ENCODE measurements at regions not wholly inside any gene's neighbourhood (a gene's known extent, or its start where the extent isn't known, plus 50 kb on each side); places are given as distances from the start of the nearest gene placed in this dataset.
"Not testable (repeated sequence)": the region's sequence is repeated elsewhere in the genome, so short reads cannot be mapped to it uniquely, and the experiment has no call there.

- Mint-ChIP-seq H3K27me3 (no peaks in the 10 kb centered on the region), H3K36me3 (ENCODE audit: low read depth) (no peaks in the 10 kb centered on the region), H3K4me1 (no peaks in the 10 kb centered on the region), H3K4me3 (no peak overlapping the region), H3K9me3 (no peaks in the 10 kb centered on the region), H3K27ac (no peak overlapping the region)
- intact Hi-C loops (cut with micrococcal nuclease), result no loop called here
- no peak for DNase-seq
Observed at GRCh38 chr3:8400911-8401310, 100.7 kb upstream of the LMCD1 start.

- DNase-seq, result no peak
- H3K4me3 Mint-ChIP-seq, result no peak overlapping the region
- intact Hi-C loops (cut with micrococcal nuclease), result no loop called here
- no peaks in the 10 kb centered on the region for H3K36me3 Mint-ChIP-seq (ENCODE audit: low read depth)
- no peaks in the 10 kb centered on the region for H3K9me3 Mint-ChIP-seq
- H3K27ac Mint-ChIP-seq, result no peak overlapping the region
- H3K4me1 Mint-ChIP-seq, result no peaks in the 10 kb centered on the region
- no peaks in the 10 kb centered on the region for H3K27me3 Mint-ChIP-seq
Observed at GRCh38 chr3:8403996-8404395, 97.6 kb upstream of the LMCD1 start.

- H3K27ac Mint-ChIP-seq, result no peak overlapping the region
- H3K9me3 Mint-ChIP-seq, result no peaks in the 10 kb centered on the region
- DNase-seq, result no peak
- no peaks in the 10 kb centered on the region for H3K27me3 Mint-ChIP-seq
- intact Hi-C loops (cut with micrococcal nuclease), result no loop called here
- H3K36me3 Mint-ChIP-seq (ENCODE audit: low read depth), result no peaks in the 10 kb centered on the region
- no peaks in the 10 kb centered on the region for H3K4me1 Mint-ChIP-seq
- no peak overlapping the region for H3K4me3 Mint-ChIP-seq
Observed at GRCh38 chr3:8405144-8405543, 96.5 kb upstream of the LMCD1 start.

- no peak overlapping the region for H3K27ac Mint-ChIP-seq
Observed at GRCh38 chr3:8406479-8406878, 95.1 kb upstream of the LMCD1 start.

GRCh38 chr3:8413337-8413926, 88.2 kb upstream of the LMCD1 start:
- Mint-ChIP-seq H3K9me3 (no peaks in the 10 kb centered on the region), H3K27me3 (no peaks in the 10 kb centered on the region), H3K4me3 (no peak overlapping the region), H3K27ac (no peak overlapping the region), H3K36me3 (ENCODE audit: low read depth) (no peaks in the 10 kb centered on the region), H3K4me1 (no peaks in the 10 kb centered on the region)
- DNase-seq, result no peak
- intact Hi-C loops (cut with micrococcal nuclease), result no loop called here

More at GRCh38 chr3:8406479-8406878, 95.1 kb upstream of the LMCD1 start:
- Mint-ChIP-seq H3K4me1 (no peaks in the 10 kb centered on the region), H3K9me3 (no peaks in the 10 kb centered on the region), H3K4me3 (no peak overlapping the region), H3K27me3 (no peaks in the 10 kb centered on the region), H3K36me3 (ENCODE audit: low read depth) (no peaks in the 10 kb centered on the region)
- DNase-seq, result no peak
- intact Hi-C loops (cut with micrococcal nuclease), result no loop called here

- Mint-ChIP-seq H3K4me3 (no peak overlapping the region), H3K27ac (no peak overlapping the region), H3K9me3 (no peaks in the 10 kb centered on the region), H3K4me1 (no peaks in the 10 kb centered on the region), H3K27me3 (no peaks in the 10 kb centered on the region), H3K36me3 (ENCODE audit: low read depth) (no peaks in the 10 kb centered on the region)
- intact Hi-C loops (cut with micrococcal nuclease), result loop anchor here (1.0 kb wide), 1 partner anchor 93 kb away; no protein-coding TSS in a partner anchor
- no peak for DNase-seq
Observed at GRCh38 chr3:8416965-8417364, 84.7 kb upstream of the LMCD1 start.

- DNase-seq, result no peak
- H3K4me3 Mint-ChIP-seq, result no peak overlapping the region
- peaks cover 3% of the 10 kb centered on the region for H3K9me3 Mint-ChIP-seq
- no peaks in the 10 kb centered on the region for H3K4me1 Mint-ChIP-seq
- no peaks in the 10 kb centered on the region for H3K36me3 Mint-ChIP-seq (ENCODE audit: low read depth)
- intact Hi-C loops (cut with micrococcal nuclease), result no loop called here
- no peaks in the 10 kb centered on the region for H3K27me3 Mint-ChIP-seq
- H3K27ac Mint-ChIP-seq, result no peak overlapping the region
Observed at GRCh38 chr3:8420612-8421011, 81.0 kb upstream of the LMCD1 start.

GRCh38 chr3:8421267-8421666, 80.4 kb upstream of the LMCD1 start:
- peaks cover 3% of the 10 kb centered on the region for H3K9me3 Mint-ChIP-seq

GRCh38 chr3:8421711-8422110, 79.9 kb upstream of the LMCD1 start:
- Mint-ChIP-seq H3K4me3 (no peak overlapping the region), H3K4me1 (no peaks in the 10 kb centered on the region), H3K36me3 (ENCODE audit: low read depth) (no peaks in the 10 kb centered on the region), H3K9me3 (peaks cover 3% of the 10 kb centered on the region), H3K27me3 (no peaks in the 10 kb centered on the region), H3K27ac (no peak overlapping the region)
- intact Hi-C loops (cut with micrococcal nuclease), result no loop called here
- DNase-seq, result no peak

More at GRCh38 chr3:8421267-8421666, 80.4 kb upstream of the LMCD1 start:
- H3K4me1 Mint-ChIP-seq, result no peaks in the 10 kb centered on the region
- DNase-seq, result no peak
- H3K36me3 Mint-ChIP-seq (ENCODE audit: low read depth), result no peaks in the 10 kb centered on the region
- no peak overlapping the region for H3K4me3 Mint-ChIP-seq
- intact Hi-C loops (cut with micrococcal nuclease), result no loop called here
- no peak overlapping the region for H3K27ac Mint-ChIP-seq
- H3K27me3 Mint-ChIP-seq, result no peaks in the 10 kb centered on the region

GRCh38 chr3:8423307-8423706, 78.3 kb upstream of the LMCD1 start:
- no peak for DNase-seq
- intact Hi-C loops (cut with micrococcal nuclease), result no loop called here
- Mint-ChIP-seq H3K4me3 (no peak overlapping the region), H3K36me3 (ENCODE audit: low read depth) (no peaks in the 10 kb centered on the region), H3K27ac (no peak overlapping the region), H3K9me3 (peaks cover 3% of the 10 kb centered on the region), H3K4me1 (no peaks in the 10 kb centered on the region), H3K27me3 (no peaks in the 10 kb centered on the region)

GRCh38 chr3:8424281-8424680, 77.3 kb upstream of the LMCD1 start:
- intact Hi-C loops (cut with micrococcal nuclease), result no loop called here
- H3K36me3 Mint-ChIP-seq (ENCODE audit: low read depth), result no peaks in the 10 kb centered on the region
- H3K4me1 Mint-ChIP-seq, result no peaks in the 10 kb centered on the region
- peaks cover 3% of the 10 kb centered on the region for H3K9me3 Mint-ChIP-seq
- no peak overlapping the region for H3K27ac Mint-ChIP-seq
- no peak overlapping the region for H3K4me3 Mint-ChIP-seq
- H3K27me3 Mint-ChIP-seq, result no peaks in the 10 kb centered on the region
- no peak for DNase-seq

- H3K27me3 Mint-ChIP-seq, result no peaks in the 10 kb centered on the region
Observed at GRCh38 chr3:8436661-8437287, 64.8 kb upstream of the LMCD1 start.

GRCh38 chr3:8438507-8439079, 63.0 kb upstream of the LMCD1 start:
- DNase-seq, result no peak
- Mint-ChIP-seq H3K36me3 (ENCODE audit: low read depth) (no peaks in the 10 kb centered on the region), H3K27ac (no peak overlapping the region), H3K27me3 (no peaks in the 10 kb centered on the region), H3K4me1 (no peaks in the 10 kb centered on the region), H3K9me3 (no peaks in the 10 kb centered on the region), H3K4me3 (no peak overlapping the region)
- intact Hi-C loops (cut with micrococcal nuclease), result no loop called here

More at GRCh38 chr3:8436661-8437287, 64.8 kb upstream of the LMCD1 start:
- H3K36me3 Mint-ChIP-seq (ENCODE audit: low read depth), result no peaks in the 10 kb centered on the region
- no peak for DNase-seq
- no peak overlapping the region for H3K27ac Mint-ChIP-seq
- H3K4me1 Mint-ChIP-seq, result no peaks in the 10 kb centered on the region
- intact Hi-C loops (cut with micrococcal nuclease), result no loop called here
- H3K4me3 Mint-ChIP-seq, result no peak overlapping the region
- H3K9me3 Mint-ChIP-seq, result no peaks in the 10 kb centered on the region

- H3K36me3 Mint-ChIP-seq (ENCODE audit: low read depth); H3K9me3 Mint-ChIP-seq; DNase-seq; H3K4me1 Mint-ChIP-seq; H3K4me3 Mint-ChIP-seq; H3K27me3 Mint-ChIP-seq; H3K27ac Mint-ChIP-seq: not testable (repeated sequence)
- intact Hi-C loops (cut with micrococcal nuclease), result loop anchor here (5.0 kb wide), 1 partner anchor 182 kb away; no protein-coding TSS in a partner anchor
Observed at GRCh38 chr3:8440142-8440541, 61.5 kb upstream of the LMCD1 start.
